GM21423 (cell line): ENCODE measurements at regions not wholly inside any gene's neighbourhood (a gene's known extent, or its start where the extent isn't known, plus 50 kb on each side); places are given as distances from the start of the nearest gene placed in this dataset.

Source experiments
- ATAC-seq: cut with Tn5 transposase; IDR thresholded peaks from one replicate; pipeline ENCODE4 v1.9.1; 2021; ENCODE audit warnings: mild to moderate bottlenecking, moderate library complexity; ENCODE audit not compliant: unreplicated experiment

- ATAC-seq = no peak
Observed at GRCh38 chr6:44062771-44063560, 64.3 kb downstream of the MRPL14 start.

- no peak for ATAC-seq
Observed at GRCh38 chr6:44062105-44062770, 65.0 kb downstream of the MRPL14 start.

GRCh38 chr6:44061375-44062104 is 65.7 kb downstream of the MRPL14 start:
- ATAC-seq = no peak

GRCh38 chr6:44060612-44061374 is 66.5 kb downstream of the MRPL14 start:
- no peak for ATAC-seq

- ATAC-seq = no peak
Observed at GRCh38 chr6:44059359-44060346, 67.6 kb downstream of the MRPL14 start.

GRCh38 chr6:44058617-44059358 is 68.5 kb downstream of the MRPL14 start:
- peak; percentile 69 for ATAC-seq

GRCh38 chr6:44057931-44058616 is 69.2 kb downstream of the MRPL14 start:
- no peak for ATAC-seq

- ATAC-seq = no peak
Observed at GRCh38 chr6:44057238-44057930, 69.9 kb downstream of the MRPL14 start.

- ATAC-seq = no peak
Observed at GRCh38 chr6:44056392-44057237, 70.6 kb downstream of the MRPL14 start.

GRCh38 chr6:44054721-44055559 is 72.3 kb downstream of the MRPL14 start:
- ATAC-seq = no peak

- no peak for ATAC-seq
Observed at GRCh38 chr6:44053760-44054556, 73.3 kb downstream of the MRPL14 start.

- ATAC-seq = no peak
Observed at GRCh38 chr6:44053106-44053756, 74.0 kb downstream of the MRPL14 start.

- ATAC-seq = no peak
Observed at GRCh38 chr6:44052419-44053023, 74.7 kb downstream of the MRPL14 start.

GRCh38 chr6:44051515-44051914 is 75.7 kb downstream of the MRPL14 start:
- no peak for ATAC-seq
